ENCODE measurements at regions not wholly inside any gene's neighbourhood (a gene's known extent, or its start where the extent isn't known, plus 50 kb on each side); places are given as distances from the start of the nearest gene placed in this dataset.

DNA sequence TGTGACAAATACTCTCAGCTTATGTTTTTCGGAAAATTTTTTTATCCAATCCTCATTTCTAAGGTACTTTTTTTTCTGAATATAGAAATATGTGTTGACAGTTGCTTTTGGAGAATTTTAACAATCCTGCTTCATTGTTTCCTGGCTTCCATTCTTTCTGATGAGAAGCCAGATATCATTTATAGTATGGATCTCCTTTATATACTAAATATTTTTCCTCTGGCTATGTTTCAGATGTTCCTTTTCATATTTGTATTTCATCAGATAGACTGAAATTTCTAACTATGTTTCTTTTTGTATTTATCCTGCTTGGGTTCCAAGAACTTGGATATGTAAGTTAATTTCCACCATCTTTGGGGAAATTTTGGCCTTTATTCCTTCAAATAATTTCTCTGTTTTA is 138.9 kb upstream of the CDH11 start:
- H3K4me2 ChIP-seq (ENCODE audit: low read length) = no peak overlapping the region
- RAD21 ChIA-PET (ENCODE audit: low non-redundant PET in 1 of 2, low total read pairs in 2 of 2, uncharacterized antibody in 2 of 2, unreplicated experiment in 2 of 2) = no interaction called here
- BruUV-seq (replicated peaks) = no TSS peak
- H3K4me3 ChIP-seq (replicated peaks in 1 of 2; ENCODE audit: low read depth in 1 of 2, low read length in 2 of 2) = no peak overlapping the region
- no peaks in the 10 kb centered on the region for H3K36me3 ChIP-seq (ENCODE audit: control insufficient read depth in 1 of 2, insufficient read depth in 2 of 2, low read length in 2 of 2)
- TF ChIP-seq, protein P1, sequence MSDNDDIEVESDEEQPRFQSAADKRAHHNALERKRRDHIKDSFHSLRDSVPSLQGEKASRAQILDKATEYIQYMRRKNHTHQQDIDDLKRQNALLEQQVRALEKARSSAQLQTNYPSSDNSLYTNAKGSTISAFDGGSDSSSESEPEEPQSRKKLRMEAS (IDR thresholded peaks at IDR 0.05) = no peak
- TF ChIP-seq, protein P2, sequence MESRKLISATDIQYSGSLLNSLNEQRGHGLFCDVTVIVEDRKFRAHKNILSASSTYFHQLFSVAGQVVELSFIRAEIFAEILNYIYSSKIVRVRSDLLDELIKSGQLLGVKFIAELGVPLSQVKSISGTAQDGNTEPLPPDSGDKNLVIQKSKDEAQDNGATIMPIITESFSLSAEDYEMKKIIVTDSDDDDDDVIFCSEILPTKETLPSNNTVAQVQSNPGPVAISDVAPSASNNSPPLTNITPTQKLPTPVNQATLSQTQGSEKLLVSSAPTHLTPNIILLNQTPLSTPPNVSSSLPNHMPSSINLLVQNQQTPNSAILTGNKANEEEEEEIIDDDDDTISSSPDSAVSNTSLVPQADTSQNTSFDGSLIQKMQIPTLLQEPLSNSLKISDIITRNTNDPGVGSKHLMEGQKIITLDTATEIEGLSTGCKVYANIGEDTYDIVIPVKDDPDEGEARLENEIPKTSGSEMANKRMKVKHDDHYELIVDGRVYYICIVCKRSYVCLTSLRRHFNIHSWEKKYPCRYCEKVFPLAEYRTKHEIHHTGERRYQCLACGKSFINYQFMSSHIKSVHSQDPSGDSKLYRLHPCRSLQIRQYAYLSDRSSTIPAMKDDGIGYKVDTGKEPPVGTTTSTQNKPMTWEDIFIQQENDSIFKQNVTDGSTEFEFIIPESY (IDR thresholded peaks at IDR 0.05; ENCODE audit: extremely low read depth, insufficient replicate concordance, low read length) = no peak
- TF ChIP-seq, protein P3, sequence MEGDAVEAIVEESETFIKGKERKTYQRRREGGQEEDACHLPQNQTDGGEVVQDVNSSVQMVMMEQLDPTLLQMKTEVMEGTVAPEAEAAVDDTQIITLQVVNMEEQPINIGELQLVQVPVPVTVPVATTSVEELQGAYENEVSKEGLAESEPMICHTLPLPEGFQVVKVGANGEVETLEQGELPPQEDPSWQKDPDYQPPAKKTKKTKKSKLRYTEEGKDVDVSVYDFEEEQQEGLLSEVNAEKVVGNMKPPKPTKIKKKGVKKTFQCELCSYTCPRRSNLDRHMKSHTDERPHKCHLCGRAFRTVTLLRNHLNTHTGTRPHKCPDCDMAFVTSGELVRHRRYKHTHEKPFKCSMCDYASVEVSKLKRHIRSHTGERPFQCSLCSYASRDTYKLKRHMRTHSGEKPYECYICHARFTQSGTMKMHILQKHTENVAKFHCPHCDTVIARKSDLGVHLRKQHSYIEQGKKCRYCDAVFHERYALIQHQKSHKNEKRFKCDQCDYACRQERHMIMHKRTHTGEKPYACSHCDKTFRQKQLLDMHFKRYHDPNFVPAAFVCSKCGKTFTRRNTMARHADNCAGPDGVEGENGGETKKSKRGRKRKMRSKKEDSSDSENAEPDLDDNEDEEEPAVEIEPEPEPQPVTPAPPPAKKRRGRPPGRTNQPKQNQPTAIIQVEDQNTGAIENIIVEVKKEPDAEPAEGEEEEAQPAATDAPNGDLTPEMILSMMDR (IDR thresholded peaks at IDR 0.05 in 2 of 3, conservative IDR thresholded peaks at IDR 0.05 in 1 of 3; ENCODE audit: borderline replicate concordance in 1 of 3, insufficient read depth in 1 of 3, low read depth in 2 of 3, low read length in 2 of 3) = no peak
- no peak for TF ChIP-seq YY1 (IDR thresholded peaks at IDR 0.05; ENCODE audit: extremely low read depth, insufficient replicate concordance, low read depth, low read length)
- TF ChIP-seq POLR2A (IDR thresholded peaks at IDR 0.05; ENCODE audit: borderline replicate concordance, extremely low read depth, insufficient read depth, insufficient read length) = no peak
- TF ChIP-seq RAD21 (IDR thresholded peaks at IDR 0.05; ENCODE audit: low read depth) = no peak
- no peak for TF ChIP-seq ZFX (IDR thresholded peaks at IDR 0.05)
- TF ChIP-seq SP1 (IDR thresholded peaks at IDR 0.05; ENCODE audit: low read depth) = no peak
- TF ChIP-seq POLR2AphosphoS5 (IDR thresholded peaks at IDR 0.05; ENCODE audit: low read depth, low read length) = no peak
- TF ChIP-seq EZH2phosphoT487 (IDR thresholded peaks at IDR 0.05; ENCODE audit: borderline replicate concordance) = no peak
- no peak for TF ChIP-seq ZNF274 (IDR thresholded peaks at IDR 0.05; ENCODE audit: low read depth, low read length)
- no peak for TF ChIP-seq JUND (IDR thresholded peaks at IDR 0.05)
- TF ChIP-seq TCF7L2 (IDR thresholded peaks at IDR 0.05; ENCODE audit: borderline replicate concordance, extremely low read depth, insufficient read depth, insufficient read length) = no peak
- TF ChIP-seq, protein P4, sequence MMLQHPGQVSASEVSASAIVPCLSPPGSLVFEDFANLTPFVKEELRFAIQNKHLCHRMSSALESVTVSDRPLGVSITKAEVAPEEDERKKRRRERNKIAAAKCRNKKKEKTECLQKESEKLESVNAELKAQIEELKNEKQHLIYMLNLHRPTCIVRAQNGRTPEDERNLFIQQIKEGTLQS (IDR thresholded peaks at IDR 0.05) = no peak
- no peak for TF ChIP-seq EZH2 (IDR thresholded peaks at IDR 0.05)
- no peak for TF ChIP-seq ELF1 (IDR thresholded peaks at IDR 0.05; ENCODE audit: borderline replicate concordance, low read depth)
- H3K9ac ChIP-seq (ENCODE audit: low read length) = no peak overlapping the region
- H3K27ac ChIP-seq (ENCODE audit: low read depth, low read length) = no peak overlapping the region
- peaks cover 0 to 27% of the 10 kb centered on the region in 2 experiments; a peak in 2 of 4 replicates for H3K9me3 ChIP-seq (ENCODE audit: control insufficient read depth in 1 of 2, insufficient read depth in 1 of 2, low read depth in 1 of 2, low read length in 2 of 2)
- CTCF ChIA-PET = no interaction called here
- intact Hi-C loops (cut with micrococcal nuclease) = no loop called here
- H3K4me1 ChIP-seq (ENCODE audit: control insufficient read depth in 1 of 2, insufficient read depth in 2 of 2, low read length in 2 of 2) = no peaks in the 10 kb centered on the region
- no peaks in the 10 kb centered on the region for H3K27me3 ChIP-seq (ENCODE audit: insufficient read depth, low read length)
- H3K9me2 ChIP-seq (ENCODE audit: insufficient read depth) = no peaks in the 10 kb centered on the region
- no peak overlapping the region for H2AFZ ChIP-seq (ENCODE audit: low read depth, low read length, poor library complexity, severe bottlenecking)
- ATAC-seq (no peak), DNase-seq (ENCODE audit: low read depth, low spot score) (no peak)
- H4K20me1 ChIP-seq (ENCODE audit: insufficient read depth) = no peaks in the 10 kb centered on the region
- POLR2A ChIA-PET = no interaction called here
- H3K79me2 ChIP-seq (ENCODE audit: insufficient read depth, low read length) = no peaks in the 10 kb centered on the region
